Heart left ventricle (tissue), 16 donors: ENCODE measurements at regions not wholly inside any gene's neighbourhood (a gene's known extent, or its start where the extent isn't known, plus 50 kb on each side); places are given as distances from the start of the nearest gene placed in this dataset.

Experiments
- ATAC-seq, 4 donors: fragments of 200-7000 bp; cut with Tn5 transposase; one replicate each; pipeline ENCODE4 v1.9.1; 2020 to 2022; ENCODE audit warnings: moderate library complexity in 4 of 4, mild to moderate bottlenecking in 3 of 4, moderate number of reproducible peaks in 1 of 4
- DNase-seq, 5 donors: peaks; one replicate each; pipeline ENCODE4 v3.0.0-alpha.2; 2020
- H3K27ac ChIP-seq, 12 donors: fragments of 200-600 bp; sonication (generic) in 4 of 12; one replicate each; pipeline versions ENCODE4 v1.5.0 to v1.8.0; 2016 to 2022; ENCODE audit warnings: mild to moderate bottlenecking in 2 of 12
- H3K27me3 ChIP-seq, 9 donors: fragments of 200-600 bp; sonication (generic) in 2 of 9; one replicate each; pipeline versions ENCODE4 v1.5.1 to v1.8.0; 2016 to 2022; ENCODE audit warnings: mild to moderate bottlenecking in 3 of 9
- H3K36me3 ChIP-seq, 9 donors: fragments of 200-600 bp; sonication (generic) in 2 of 9; one replicate each; pipeline versions ENCODE4 v1.5.0 to v1.8.0; 2018 to 2022; ENCODE audit warnings: mild to moderate bottlenecking in 2 of 9
- H3K4me1 ChIP-seq, 12 donors: fragments of 200-600 bp; sonication (generic) in 4 of 12; one replicate each; pipeline versions ENCODE4 v1.5.0 to v1.8.0; 2016 to 2022; ENCODE audit warnings: mild to moderate bottlenecking in 3 of 12
- H3K4me3 ChIP-seq, 12 donors: fragments of 200-600 bp; sonication (generic) in 4 of 12; one replicate each; pipeline versions ENCODE4 v1.5.0 to v1.8.0; 2017 to 2022; ENCODE audit warnings: mild to moderate bottlenecking in 9 of 12, moderate library complexity in 4 of 12
- H3K9me3 ChIP-seq, 12 donors: fragments of 200-600 bp; sonication (generic) in 4 of 12; one replicate each; pipeline versions ENCODE4 v1.5.0 to v1.8.0; 2016 to 2022; ENCODE audit warnings: mild to moderate bottlenecking in 1 of 12
- POLR2A ChIP-seq, 2 donors: fragments of 450-650 bp; IDR thresholded peaks; one replicate each; pipeline ENCODE4 v1.6.1; 2017; ENCODE audit warnings: antibody characterized with exemption in 2 of 2, mild to moderate bottlenecking in 2 of 2, moderate library complexity in 2 of 2
- WGBS, 4 donors: extraction: QIAGEN DNeasy Blood & Tissue Kit in 2 of 4; methylation state at CpG; one replicate each; pipeline versions ENCODE4 v1.1.5 to v1.1.7; 2013 to 2018; 5-methylcytosine and 5-hydroxymethylcytosine counted together
- intact Hi-C, 10 donors: fragments of 100-400 bp; cut with DNase I; formaldehyde crosslinking; loops; one replicate each; pipeline versions ENCODE4 v1.11.1 to v1.14.2; 2022
- TF ChIP-seq, protein P1 (sequence below), 12 donors: fragments of 200-600 bp; sonication (generic) in 4 of 12; IDR thresholded peaks; one replicate each; pipeline versions ENCODE4 v1.5.0 to v1.8.0; 2018 to 2022; ENCODE audit warnings: antibody characterized with exemption in 12 of 12, mild to moderate bottlenecking in 5 of 12
- donor health status: ischemic (EF 13 %, LVEDD 7.1; RV severe dilation, severe dysfunction).
- donor health status: healthy with polysubstance abuse.
- donor health status: DM: no; HTN: yes; CAD: no.
- donor health status: DM: no; HTN: no; CAD: no.
- donor health status: ischemic (EF 25% LVEDD 6.9; RV normal size, moderate dysfunction).
- donor health status: ischemic (EF 25% LVEDD 5.7; RV mildly dilated, moderate dysfunction).
- donor health status: healthy.
- donor health status: DM: yes; HTN: yes; CAD: no.
- donor health status: ischemic (EF 35%, LVEDD 5.7; RV mildly dilated, moderate dysfunction).
- donor health status: nonischemic (EF 11% LVEDD 7.7; RV severe dilation, severe dysfunction).
- donor health status: DM: yes; HTN: yes; CAD: no.
- donor health status: PGD.
- donor health status: ischemic (EF 29% LVEDD 5.4; RV normal size, mild dysfunction).
- donor health status: nonischemic (EF 23%, LVEDD 6.1; RV moderate dilation, normal function).

DNA sequence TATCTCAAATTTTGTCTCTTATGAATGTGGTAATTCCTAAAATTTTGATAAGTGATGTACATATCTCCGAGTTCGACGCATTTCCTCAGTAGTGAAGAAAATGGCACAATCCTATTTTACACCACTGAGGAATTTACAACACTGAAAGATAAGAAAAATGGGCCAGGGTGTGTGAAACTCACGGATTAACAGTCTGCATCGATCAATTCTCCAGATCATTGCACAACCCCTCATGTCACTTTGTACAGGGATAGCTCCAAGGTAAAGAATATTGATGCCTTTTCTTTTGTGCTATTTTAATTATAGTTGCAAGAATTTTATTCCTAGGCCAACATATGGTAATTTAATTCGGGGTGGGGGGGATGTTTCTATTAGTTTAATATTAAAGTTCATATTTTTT lies 268.7 kb upstream of the VCX3A start:
- no peaks in the 10 kb centered on the region for H3K27me3 ChIP-seq
- no peaks in the 10 kb centered on the region for H3K4me1 ChIP-seq
- intact Hi-C loops, result no loop called here
- DNase-seq (no peak), ATAC-seq (no peak)
- peaks cover 0 to 3% (median 0%) of the 10 kb centered on the region in 12 donors for H3K9me3 ChIP-seq
- no peak overlapping the region for H3K4me3 ChIP-seq
- no peak for TF ChIP-seq POLR2A (IDR thresholded peaks at IDR 0.05)
- TF ChIP-seq, protein P1, sequence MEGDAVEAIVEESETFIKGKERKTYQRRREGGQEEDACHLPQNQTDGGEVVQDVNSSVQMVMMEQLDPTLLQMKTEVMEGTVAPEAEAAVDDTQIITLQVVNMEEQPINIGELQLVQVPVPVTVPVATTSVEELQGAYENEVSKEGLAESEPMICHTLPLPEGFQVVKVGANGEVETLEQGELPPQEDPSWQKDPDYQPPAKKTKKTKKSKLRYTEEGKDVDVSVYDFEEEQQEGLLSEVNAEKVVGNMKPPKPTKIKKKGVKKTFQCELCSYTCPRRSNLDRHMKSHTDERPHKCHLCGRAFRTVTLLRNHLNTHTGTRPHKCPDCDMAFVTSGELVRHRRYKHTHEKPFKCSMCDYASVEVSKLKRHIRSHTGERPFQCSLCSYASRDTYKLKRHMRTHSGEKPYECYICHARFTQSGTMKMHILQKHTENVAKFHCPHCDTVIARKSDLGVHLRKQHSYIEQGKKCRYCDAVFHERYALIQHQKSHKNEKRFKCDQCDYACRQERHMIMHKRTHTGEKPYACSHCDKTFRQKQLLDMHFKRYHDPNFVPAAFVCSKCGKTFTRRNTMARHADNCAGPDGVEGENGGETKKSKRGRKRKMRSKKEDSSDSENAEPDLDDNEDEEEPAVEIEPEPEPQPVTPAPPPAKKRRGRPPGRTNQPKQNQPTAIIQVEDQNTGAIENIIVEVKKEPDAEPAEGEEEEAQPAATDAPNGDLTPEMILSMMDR (IDR thresholded peaks at IDR 0.05), result no peak
- H3K36me3 ChIP-seq, result no peaks in the 10 kb centered on the region
- 81 to 85% (median 81%) methylated on average over 6 of the region's 6 CpGs for WGBS, 4 donors
- no peak overlapping the region for H3K27ac ChIP-seq

DNA sequence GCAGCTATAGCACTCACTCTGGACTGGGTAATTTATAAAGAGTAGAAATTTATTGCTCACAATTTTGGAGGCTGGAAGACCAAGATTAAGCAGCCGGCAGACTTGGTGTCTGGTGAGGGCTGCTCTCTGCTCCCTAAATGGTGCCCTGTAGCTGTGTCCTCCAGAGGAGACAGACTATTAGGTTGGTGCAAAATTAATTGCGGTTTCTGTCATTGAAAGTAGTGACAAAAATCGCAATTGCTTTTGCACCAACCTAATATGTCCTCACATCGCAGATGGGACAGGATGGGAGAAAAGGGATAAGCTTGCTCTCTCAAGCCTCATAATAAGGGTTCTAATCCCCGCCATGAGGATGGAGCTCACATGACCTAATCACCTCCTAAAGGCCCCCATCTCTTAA lies 258.1 kb upstream of the VCX3A start:
- intact Hi-C loops, result no loop called here
- Histone ChIP-seq H3K4me3 (no peak overlapping the region), H3K27me3 (no peaks in the 10 kb centered on the region), H3K36me3 (no peaks in the 10 kb centered on the region), H3K4me1 (no peaks in the 10 kb centered on the region), H3K27ac (no peak overlapping the region), H3K9me3 (no peaks in the 10 kb centered on the region)
- TF ChIP-seq POLR2A (IDR thresholded peaks at IDR 0.05), result no peak
- TF ChIP-seq, protein P1 (IDR thresholded peaks at IDR 0.05), result no peak
- DNase-seq (no peak), ATAC-seq (no peak)
- 91 to 94% (median 93%) methylated on average over 5 of the region's 5 CpGs for WGBS, 4 donors

DNA sequence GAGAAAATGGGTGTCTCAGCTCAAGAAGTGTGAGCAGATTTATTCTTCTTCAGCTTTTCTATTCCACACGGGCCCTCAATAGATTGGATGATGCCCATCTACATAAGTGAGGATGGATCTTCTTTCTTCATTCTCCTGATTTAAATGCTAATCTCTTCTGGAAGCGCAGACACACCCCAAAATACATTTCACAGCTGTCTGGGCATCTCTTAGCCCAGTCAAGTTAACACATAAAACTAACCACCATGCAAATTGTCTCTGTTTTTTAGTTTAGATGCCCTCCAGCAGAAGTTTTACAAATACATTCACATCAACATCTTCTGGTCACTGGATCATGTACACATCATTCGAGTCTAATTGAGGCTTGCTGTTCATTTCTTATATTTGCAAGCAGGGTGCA lies 249.0 kb upstream of the VCX3A start:
- H3K36me3 ChIP-seq, result no peaks in the 10 kb centered on the region
- intact Hi-C loops, result no loop called here

DNA sequence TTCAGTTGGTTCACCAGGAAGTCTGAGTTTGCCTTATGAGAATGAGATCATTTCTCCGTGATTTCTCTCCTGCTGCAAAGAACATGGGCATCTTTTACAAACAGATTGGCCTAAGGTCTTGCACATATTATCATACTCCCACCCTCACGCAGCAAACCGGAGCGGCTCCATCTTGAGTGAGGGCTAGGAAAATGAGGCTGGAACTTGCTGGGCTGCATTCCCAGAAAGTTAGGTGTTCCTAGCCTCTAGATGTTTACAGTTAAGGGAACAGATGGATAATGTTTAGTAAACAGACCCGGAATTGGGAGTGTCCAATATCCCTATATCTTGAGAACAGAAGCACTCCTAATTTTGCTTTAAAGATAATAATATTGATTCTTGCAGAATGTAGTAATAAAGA lies 247.9 kb upstream of the VCX3A start:
- Histone ChIP-seq H3K27ac (no peak overlapping the region), H3K4me3 (no peak overlapping the region), H3K9me3 (no peaks in the 10 kb centered on the region), H3K27me3 (no peaks in the 10 kb centered on the region), H3K4me1 (no peaks in the 10 kb centered on the region), H3K36me3 (no peaks in the 10 kb centered on the region)
- 87 to 93% (median 90%) methylated on average over 5 of the region's 5 CpGs for WGBS, 4 donors
- TF ChIP-seq, protein P1 (IDR thresholded peaks at IDR 0.05), result no peak
- no peak for TF ChIP-seq POLR2A (IDR thresholded peaks at IDR 0.05)
- intact Hi-C loops, result no loop called here
- DNase-seq (no peak), ATAC-seq (no peak)

More for the DNA sequence above, 249.0 kb upstream of the VCX3A start:
- Histone ChIP-seq H3K27ac (no peak overlapping the region), H3K4me1 (no peaks in the 10 kb centered on the region), H3K27me3 (no peaks in the 10 kb centered on the region), H3K9me3 (no peaks in the 10 kb centered on the region), H3K4me3 (no peak overlapping the region)
- TF ChIP-seq POLR2A (IDR thresholded peaks at IDR 0.05), result no peak
- TF ChIP-seq, protein P1 (IDR thresholded peaks at IDR 0.05), result no peak
- DNase-seq (no peak), ATAC-seq (no peak)
- WGBS, 4 donors, result 79 to 92% (median 82%) methylated on average over 3 of the region's 3 CpGs
